A549 (cell line): ENCODE measurements at regions not wholly inside any gene's neighbourhood (a gene's known extent, or its start where the extent isn't known, plus 50 kb on each side); places are given as distances from the start of the nearest gene placed in this dataset.

Experiments used
- ATAC-seq, 2 experiments: fragments of 200-7000 bp in 1 of 2; fragments of >200 bp in 1 of 2; cut with Nextera tagmentation in 1 of 2; cut with Tn5 transposase in 1 of 2; 3 replicates each; pipeline versions ENCODE4 v1.8.0 to v1.9.1; 2018 to 2020; ENCODE audit warnings: mild to moderate bottlenecking in 1 of 2, moderate library complexity in 1 of 2
- CTCF ChIA-PET: fragments of 300-600 bp; sonication (Branson Sonifier 250); formaldehyde crosslinking; extraction: SDS; loops from one replicate; lab custom pipeline; 2021; ENCODE audit warnings: antibody characterized with exemption, inconsistent platforms; lab: Yijun Ruan, JAX
- POLR2A ChIA-PET: fragments of 350-600 bp; formaldehyde crosslinking; extraction: SDS; loops from one replicate; lab custom pipeline; 2021; ENCODE audit warnings: antibody characterized with exemption, inconsistent platforms; lab: Yijun Ruan, JAX
- DNase-seq, 2 experiments: peaks; one replicate each; pipeline versions ENCODE4 v3.0.0 to v3.0.0-alpha.2; 2011 to 2016; ENCODE audit warnings: low read depth in 1 of 2, low spot score in 1 of 2
- FAIRE-seq: peaks from 2 replicates; lab custom pipeline; 2011; peaks lifted over from hg19 to GRCh38; lab: Jason Lieb, UNC
- H3K27ac ChIP-seq, 2 experiments: fragments of >200 bp; sonication (Bioruptor Twin); formaldehyde crosslinking; 3 replicates each; pipeline ENCODE4 v1.5.1; 2016 to 2017
- H3K4me1 ChIP-seq: fragments of >200 bp; sonication (Bioruptor Twin); formaldehyde crosslinking; 3 replicates; pipeline ENCODE4 v1.6.1; 2016
- H3K4me2 ChIP-seq: fragments of >200 bp; sonication (Bioruptor Twin); formaldehyde crosslinking; 3 replicates; pipeline ENCODE4 v1.6.1; 2016
- H3K4me3 ChIP-seq: fragments of >200 bp; sonication (Bioruptor Twin); formaldehyde crosslinking; 3 replicates; pipeline ENCODE4 v1.5.1; 2016
- H3K9me3 ChIP-seq: fragments of >200 bp; sonication (Bioruptor Twin); formaldehyde crosslinking; 3 replicates; pipeline ENCODE4 v1.6.1; 2016
- CEBPB ChIP-seq, 2 experiments: fragments of >200 bp in 1 of 2; sonication (Bioruptor Twin) in 1 of 2; formaldehyde crosslinking in 1 of 2; IDR thresholded peaks; 2 replicates each; pipeline ENCODE4 v1.6.1; 2012 to 2016
- EHMT2 ChIP-seq: fragments of 200-600 bp; sonication (generic); IDR thresholded peaks from 2 replicates; pipeline ENCODE4 v1.6.1; 2016; ENCODE audit warnings: antibody characterized with exemption, low read depth, mild to moderate bottlenecking, moderate library complexity
- EP300 ChIP-seq, 2 experiments: fragments of >200 bp; sonication (Bioruptor Twin); formaldehyde crosslinking; IDR thresholded peaks; 2 replicates in 1 of 2; 3 replicates in 1 of 2; pipeline ENCODE4 v1.6.1; 2016 to 2017
- FOSB ChIP-seq: fragments of 250-450 bp; sonication (Bioruptor Pico); IDR thresholded peaks from 2 replicates; pipeline ENCODE4 v1.5.0; 2020; ENCODE audit warnings: mild to moderate bottlenecking, moderate library complexity
- FOSL2 ChIP-seq, 2 experiments: fragments of 450-650 bp in 1 of 2; fragments of >200 bp in 1 of 2; sonication (Bioruptor Twin) in 1 of 2; formaldehyde crosslinking; IDR thresholded peaks; 2 replicates each; pipeline versions ENCODE4 v1.5.0 to v1.6.1; 2016 to 2020; ENCODE audit warnings: mild to moderate bottlenecking in 1 of 2, moderate library complexity in 1 of 2
- GATA3 ChIP-seq: IDR thresholded peaks from 2 replicates; pipeline ENCODE4 v1.6.1; 2012; ENCODE audit warnings: borderline replicate concordance
- HEYL ChIP-seq: fragments of 250-450 bp; sonication (Bioruptor Pico); IDR thresholded peaks from 2 replicates; pipeline ENCODE4 v1.8.0; 2021; ENCODE audit warnings: mild to moderate bottlenecking, moderate library complexity
- HOXB13 ChIP-seq: fragments of 250-450 bp; sonication (Bioruptor Pico); IDR thresholded peaks from 2 replicates; pipeline ENCODE4 v1.5.0; 2020; ENCODE audit warnings: low read depth, mild to moderate bottlenecking, moderate library complexity
- JUNB ChIP-seq: fragments of >200 bp; sonication (Bioruptor Twin); formaldehyde crosslinking; IDR thresholded peaks from 2 replicates; pipeline ENCODE4 v1.6.1; 2016
- MAX ChIP-seq: IDR thresholded peaks from 2 replicates; pipeline ENCODE4 v1.6.1; 2012
- NR3C1 ChIP-seq: fragments of >200 bp; sonication (Bioruptor Twin); formaldehyde crosslinking; IDR thresholded peaks from 3 replicates; pipeline ENCODE4 v1.6.1; 2017
- PBX3 ChIP-seq: IDR thresholded peaks from 2 replicates; pipeline ENCODE4 v1.6.1; 2012
- POLR2AphosphoS2 ChIP-seq: conservative IDR thresholded peaks from 2 replicates; pipeline ENCODE4 v1.6.1; 2012; ENCODE audit warnings: low read length, improper control_type of control experiment, inconsistent platforms
- RCOR1 ChIP-seq: fragments of 150-350 bp; IDR thresholded peaks from 2 replicates; pipeline ENCODE4 v1.6.1; 2014; ENCODE audit warnings: antibody characterized with exemption, low read length, low read depth
- REST ChIP-seq: fragments of 200-600 bp; sonication (generic); IDR thresholded peaks from 2 replicates; pipeline ENCODE4 v1.6.1; 2016; ENCODE audit warnings: antibody characterized with exemption, mild to moderate bottlenecking, moderate library complexity
- RNF2 ChIP-seq: fragments of 200-600 bp; sonication (generic); IDR thresholded peaks from 2 replicates; pipeline ENCODE4 v1.6.1; 2016; ENCODE audit warnings: low read depth, mild to moderate bottlenecking, antibody characterized with exemption, moderate library complexity, borderline replicate concordance
- TFCP2L1 ChIP-seq: fragments of 250-450 bp; sonication (Bioruptor Pico); IDR thresholded peaks from 2 replicates; pipeline ENCODE4 v1.5.0; 2021; ENCODE audit warnings: mild to moderate bottlenecking
- ZFP36 ChIP-seq: fragments of 450-650 bp; IDR thresholded peaks from 2 replicates; pipeline ENCODE4 v1.6.1; 2014; ENCODE audit warnings: borderline replicate concordance; ENCODE audit not compliant: partially characterized antibody
- WGBS: methylation state at CpG from one replicate; pipeline ENCODE4 v1.1.6; 2017; ENCODE audit errors: missing lambda C conversion rate; 5-methylcytosine and 5-hydroxymethylcytosine counted together
- TF ChIP-seq, protein P1 (sequence below): fragments of 250-450 bp; sonication (Bioruptor Pico); IDR thresholded peaks from 2 replicates; pipeline ENCODE4 v1.5.0; 2021; ENCODE audit warnings: mild to moderate bottlenecking, moderate library complexity, borderline replicate concordance
- TF ChIP-seq, protein P2 (sequence below): fragments of >200 bp; sonication (Bioruptor Twin); formaldehyde crosslinking; IDR thresholded peaks from 2 replicates; pipeline ENCODE4 v1.6.1; 2016

GRCh38 chr1:80640978-80641377 is 1159.8 kb upstream of the ADGRL2 start:
- 83% methylated on average over 3 of the region's 3 CpGs for WGBS
- no peak for TF ChIP-seq NR3C1
- no peak for TF ChIP-seq TFCP2L1 (CRISPR knock-in tag)
- no peak for TF ChIP-seq FOSL2 (IDR thresholded peaks at IDR 0.05)
- no peak for TF ChIP-seq FOSL2 (CRISPR knock-in tag; IDR thresholded peaks at IDR 0.05)
- no peak for TF ChIP-seq EP300 (IDR thresholded peaks at IDR 0.05)
- no peaks in the 10 kb centered on the region for H3K4me1 ChIP-seq
- no peak for FAIRE-seq
- no peak overlapping the region for H3K4me3 ChIP-seq
- H3K27ac ChIP-seq: no peak overlapping the region
- ATAC-seq: no peak
- H3K4me2 ChIP-seq: no peak overlapping the region
- no peak for DNase-seq
- POLR2A ChIA-PET: no interaction called here
- no peaks in the 10 kb centered on the region for H3K9me3 ChIP-seq
- CTCF ChIA-PET: no interaction called here

GRCh38 chr1:80639777-80640533 is 1160.8 kb upstream of the ADGRL2 start:
- no peak for FAIRE-seq
- TF ChIP-seq EHMT2 (no peak), JUNB (no peak), RCOR1 (no peak), HOXB13 (CRISPR knock-in tag) (no peak), REST (no peak), NR3C1 (no peak)
- TF ChIP-seq, protein P1, sequence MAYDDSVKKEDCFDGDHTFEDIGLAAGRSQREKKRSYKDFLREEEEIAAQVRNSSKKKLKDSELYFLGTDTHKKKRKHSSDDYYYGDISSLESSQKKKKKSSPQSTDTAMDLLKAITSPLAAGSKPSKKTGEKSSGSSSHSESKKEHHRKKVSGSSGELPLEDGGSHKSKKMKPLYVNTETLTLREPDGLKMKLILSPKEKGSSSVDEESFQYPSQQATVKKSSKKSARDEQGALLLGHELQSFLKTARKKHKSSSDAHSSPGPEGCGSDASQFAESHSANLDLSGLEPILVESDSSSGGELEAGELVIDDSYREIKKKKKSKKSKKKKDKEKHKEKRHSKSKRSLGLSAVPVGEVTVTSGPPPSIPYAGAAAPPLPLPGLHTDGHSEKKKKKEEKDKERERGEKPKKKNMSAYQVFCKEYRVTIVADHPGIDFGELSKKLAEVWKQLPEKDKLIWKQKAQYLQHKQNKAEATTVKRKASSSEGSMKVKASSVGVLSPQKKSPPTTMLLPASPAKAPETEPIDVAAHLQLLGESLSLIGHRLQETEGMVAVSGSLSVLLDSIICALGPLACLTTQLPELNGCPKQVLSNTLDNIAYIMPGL: no peak

GRCh38 chr1:80633947-80634706 is 1166.6 kb upstream of the ADGRL2 start:
- FAIRE-seq: no peak
- WGBS: 51% methylated on average over 10 of the region's 10 CpGs
- Histone ChIP-seq H3K27ac (no peak overlapping the region), H3K4me2 (no peak overlapping the region), H3K4me3 (no peak overlapping the region), H3K9me3 (no peaks in the 10 kb centered on the region), H3K4me1 (no peaks in the 10 kb centered on the region)
- ChIA-PET POLR2A (no interaction called here), CTCF (no interaction called here)
- DNase-seq: no peak
- no peak for ATAC-seq
- TF ChIP-seq RNF2 (no peak), HEYL (CRISPR knock-in tag) (no peak), ZFP36 (no peak), CEBPB (IDR thresholded peaks at IDR 0.05) (no peak), HOXB13 (CRISPR knock-in tag) (no peak), TFCP2L1 (CRISPR knock-in tag) (no peak), FOSB (CRISPR knock-in tag) (no peak), PBX3 (no peak), REST (no peak), GATA3 (no peak), POLR2AphosphoS2 (no peak), MAX (no peak)
- TF ChIP-seq, protein P2, sequence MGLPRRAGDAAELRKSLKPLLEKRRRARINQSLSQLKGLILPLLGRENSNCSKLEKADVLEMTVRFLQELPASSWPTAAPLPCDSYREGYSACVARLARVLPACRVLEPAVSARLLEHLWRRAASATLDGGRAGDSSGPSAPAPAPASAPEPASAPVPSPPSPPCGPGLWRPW: no peak

More at GRCh38 chr1:80639777-80640533, 1160.8 kb upstream of the ADGRL2 start:
- ChIA-PET CTCF (interaction anchor here (0.6 kb wide), 1 partner anchor 1198 kb away, joined by 3 read pairs; no protein-coding TSS in a partner anchor), POLR2A (no interaction called here)
- no peak for ATAC-seq
- Histone ChIP-seq H3K4me3 (no peak overlapping the region), H3K9me3 (no peaks in the 10 kb centered on the region), H3K27ac (no peak overlapping the region), H3K4me1 (no peaks in the 10 kb centered on the region), H3K4me2 (no peak overlapping the region)
- 19% methylated on average over 2 of the region's 2 CpGs for WGBS
- no peak for DNase-seq
